Ovary (tissue), 3 donors: ENCODE measurements at regions not wholly inside any gene's neighbourhood (a gene's known extent, or its start where the extent isn't known, plus 50 kb on each side); places are given as distances from the start of the nearest gene placed in this dataset.

Experiments used
- EP300 ChIP-seq: sonication (generic); formaldehyde crosslinking; IDR thresholded peaks from one replicate; pipeline ENCODE4 v1.6.1; 2017; ENCODE audit warnings: antibody characterized with exemption
- POLR2A ChIP-seq: fragments of 450-650 bp; IDR thresholded peaks from one replicate; pipeline ENCODE4 v1.6.1; 2017; ENCODE audit warnings: antibody characterized with exemption, mild to moderate bottlenecking, moderate library complexity
- TF ChIP-seq, protein P1 (sequence below), 3 donors: fragments of 450-650 bp in 2 of 3; fragments of 200-600 bp in 1 of 3; IDR thresholded peaks; one replicate each; pipeline versions ENCODE4 v1.5.1 to v1.8.0; 2016 to 2022; ENCODE audit warnings: antibody characterized with exemption in 3 of 3, mild to moderate bottlenecking in 1 of 3
- donor health status: DM: no; HTN: no; CAD: no.

DNA sequence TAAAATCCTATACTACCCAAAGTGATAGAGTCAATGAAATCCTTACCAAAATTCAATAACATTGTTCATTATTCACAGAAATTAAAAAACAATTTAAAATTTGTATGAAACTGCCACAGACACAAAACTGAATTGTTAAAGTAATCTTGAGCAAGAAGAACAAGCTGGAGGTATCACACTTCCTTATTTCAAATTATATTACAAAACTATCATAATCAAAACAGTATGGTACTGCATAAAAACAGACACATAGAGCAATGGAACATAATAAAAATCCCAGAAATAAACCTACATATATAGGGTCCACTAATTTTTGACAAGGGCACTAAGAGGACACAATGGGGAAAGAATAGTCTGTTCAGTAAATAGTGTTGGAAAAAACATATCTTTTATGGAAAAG lies 316.2 kb downstream of the PTPRC start:
- TF ChIP-seq EP300 (no peak), POLR2A (no peak)
- TF ChIP-seq, protein P1, sequence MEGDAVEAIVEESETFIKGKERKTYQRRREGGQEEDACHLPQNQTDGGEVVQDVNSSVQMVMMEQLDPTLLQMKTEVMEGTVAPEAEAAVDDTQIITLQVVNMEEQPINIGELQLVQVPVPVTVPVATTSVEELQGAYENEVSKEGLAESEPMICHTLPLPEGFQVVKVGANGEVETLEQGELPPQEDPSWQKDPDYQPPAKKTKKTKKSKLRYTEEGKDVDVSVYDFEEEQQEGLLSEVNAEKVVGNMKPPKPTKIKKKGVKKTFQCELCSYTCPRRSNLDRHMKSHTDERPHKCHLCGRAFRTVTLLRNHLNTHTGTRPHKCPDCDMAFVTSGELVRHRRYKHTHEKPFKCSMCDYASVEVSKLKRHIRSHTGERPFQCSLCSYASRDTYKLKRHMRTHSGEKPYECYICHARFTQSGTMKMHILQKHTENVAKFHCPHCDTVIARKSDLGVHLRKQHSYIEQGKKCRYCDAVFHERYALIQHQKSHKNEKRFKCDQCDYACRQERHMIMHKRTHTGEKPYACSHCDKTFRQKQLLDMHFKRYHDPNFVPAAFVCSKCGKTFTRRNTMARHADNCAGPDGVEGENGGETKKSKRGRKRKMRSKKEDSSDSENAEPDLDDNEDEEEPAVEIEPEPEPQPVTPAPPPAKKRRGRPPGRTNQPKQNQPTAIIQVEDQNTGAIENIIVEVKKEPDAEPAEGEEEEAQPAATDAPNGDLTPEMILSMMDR (IDR thresholded peaks at IDR 0.05), result no peak
